Activated naive CD8-positive, alpha-beta T cell treated with anti-CD3 and anti-CD28 coated beads, Interleukin-2, amount 50 U/mL, for 24 hours (primary cell): ENCODE measurements at regions not wholly inside any gene's neighbourhood (a gene's known extent, or its start where the extent isn't known, plus 50 kb on each side); places are given as distances from the start of the nearest gene placed in this dataset.

Experiments used
- ATAC-seq: fragments of 150-1000 bp; cut with Tn5 transposase; one replicate; pipeline ENCODE4 v1.10.0; 2021
- DNase-seq: peaks from one replicate; pipeline ENCODE4 v3.0.0; 2021
- H3K27ac Mint-ChIP-seq: one replicate; pipeline ENCODE4 v1.8.0; 2021; ENCODE audit warnings: mild to moderate bottlenecking, mixed read lengths
- H3K27me3 Mint-ChIP-seq: one replicate; pipeline ENCODE4 v1.8.0; 2021; ENCODE audit warnings: mixed read lengths
- H3K36me3 Mint-ChIP-seq: one replicate; pipeline ENCODE4 v1.8.0; 2021; ENCODE audit warnings: low read depth, mixed read lengths
- H3K4me1 Mint-ChIP-seq: one replicate; pipeline ENCODE4 v1.8.0; 2021; ENCODE audit warnings: mixed read lengths
- H3K4me3 Mint-ChIP-seq: one replicate; pipeline ENCODE4 v1.8.0; 2021; ENCODE audit warnings: mild to moderate bottlenecking, moderate library complexity, mixed read lengths
- H3K9me3 Mint-ChIP-seq: one replicate; pipeline ENCODE4 v1.8.0; 2021; ENCODE audit warnings: mixed read lengths

DNA sequence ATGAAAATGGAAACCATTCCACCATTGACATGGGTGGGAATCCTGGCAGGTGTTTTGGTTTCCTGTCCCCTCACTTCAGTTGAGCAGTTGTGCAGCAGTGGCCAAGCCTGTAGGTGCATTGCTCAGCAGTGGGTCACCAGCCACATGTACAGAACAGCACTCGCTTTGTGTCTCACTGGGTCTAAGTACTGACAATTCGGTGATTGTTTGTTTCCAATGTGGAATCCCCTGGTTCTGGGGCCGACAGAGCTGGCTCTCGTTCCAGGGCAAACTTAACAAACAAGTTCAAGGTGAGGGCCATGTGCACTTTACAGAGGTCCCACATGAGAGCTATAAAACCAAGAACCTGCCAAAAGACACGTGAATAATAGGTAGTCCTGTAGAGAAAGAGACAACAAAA is 54.1 kb upstream of the SPATA13 start:
- Mint-ChIP-seq H3K4me1 (no peaks in the 10 kb centered on the region), H3K27ac (no peak overlapping the region), H3K27me3 (peaks cover 7% of the 10 kb centered on the region), H3K4me3 (no peak overlapping the region), H3K9me3 (no peaks in the 10 kb centered on the region), H3K36me3 (no peaks in the 10 kb centered on the region)
- DNase-seq (no peak), ATAC-seq (no peak)

DNA sequence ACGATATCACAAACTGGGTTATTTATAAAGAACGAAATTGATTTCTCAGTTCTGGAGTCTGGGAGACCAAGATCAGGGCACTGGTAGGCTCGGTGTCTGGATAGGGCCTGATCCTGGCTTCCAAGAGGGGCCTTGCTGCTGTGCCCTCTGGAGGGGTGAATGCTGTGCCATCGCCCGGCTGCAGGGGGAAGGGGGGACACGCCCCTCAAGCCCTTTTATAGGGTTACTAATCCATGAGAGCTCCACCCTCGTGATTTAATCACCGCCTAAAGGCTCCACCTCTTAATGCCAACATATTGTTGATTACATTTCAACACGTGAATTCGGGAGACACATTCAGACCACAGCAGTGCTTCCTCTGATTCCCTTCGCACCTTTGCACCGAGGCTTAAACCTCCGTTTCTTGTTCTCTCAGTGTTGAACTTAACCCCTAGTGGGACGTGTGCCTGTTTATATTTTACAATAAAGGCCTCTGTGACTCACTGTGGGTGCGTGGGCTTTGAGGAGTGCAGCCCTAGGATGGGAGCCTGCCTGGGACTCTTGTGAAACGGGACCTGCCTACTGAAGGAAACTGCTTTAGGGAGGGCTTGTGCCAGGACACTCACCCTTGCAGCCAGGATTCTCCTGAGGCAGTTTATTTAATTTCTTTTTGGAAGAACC is 52.4 kb upstream of the SPATA13 start:
- H3K4me3 Mint-ChIP-seq: no peak overlapping the region
- no peak for ATAC-seq

DNA sequence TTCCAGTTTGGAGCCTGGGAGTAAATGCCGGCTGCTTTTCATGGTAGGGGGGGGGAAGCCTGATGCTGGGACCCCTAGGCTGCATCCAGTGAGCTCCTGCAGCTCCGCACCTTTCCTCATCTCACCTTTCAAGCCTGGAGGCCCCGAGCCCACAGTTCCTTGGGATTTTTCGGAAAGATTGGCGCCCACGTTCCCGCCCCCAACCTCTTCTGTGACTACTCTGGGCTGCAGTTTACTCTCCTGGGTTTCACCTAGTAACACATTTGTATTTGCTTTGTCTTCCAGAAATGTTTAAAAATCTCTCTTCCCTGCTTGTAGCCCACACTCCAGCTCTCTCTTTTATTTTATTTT is 51.9 kb upstream of the SPATA13 start:
- no peak for DNase-seq
- H3K27me3 Mint-ChIP-seq: peaks cover 6% of the 10 kb centered on the region
- H3K36me3 Mint-ChIP-seq: no peaks in the 10 kb centered on the region
- H3K4me3 Mint-ChIP-seq: no peak overlapping the region
- ATAC-seq: no peak
- no peaks in the 10 kb centered on the region for H3K4me1 Mint-ChIP-seq
- H3K27ac Mint-ChIP-seq: no peak overlapping the region
- H3K9me3 Mint-ChIP-seq: no peaks in the 10 kb centered on the region

More for the DNA sequence above, 52.4 kb upstream of the SPATA13 start:
- no peak overlapping the region for H3K27ac Mint-ChIP-seq
- DNase-seq: no peak
- H3K4me1 Mint-ChIP-seq: no peaks in the 10 kb centered on the region
- peaks cover 7% of the 10 kb centered on the region for H3K27me3 Mint-ChIP-seq
- H3K36me3 Mint-ChIP-seq: no peaks in the 10 kb centered on the region
- H3K9me3 Mint-ChIP-seq: no peaks in the 10 kb centered on the region

DNA sequence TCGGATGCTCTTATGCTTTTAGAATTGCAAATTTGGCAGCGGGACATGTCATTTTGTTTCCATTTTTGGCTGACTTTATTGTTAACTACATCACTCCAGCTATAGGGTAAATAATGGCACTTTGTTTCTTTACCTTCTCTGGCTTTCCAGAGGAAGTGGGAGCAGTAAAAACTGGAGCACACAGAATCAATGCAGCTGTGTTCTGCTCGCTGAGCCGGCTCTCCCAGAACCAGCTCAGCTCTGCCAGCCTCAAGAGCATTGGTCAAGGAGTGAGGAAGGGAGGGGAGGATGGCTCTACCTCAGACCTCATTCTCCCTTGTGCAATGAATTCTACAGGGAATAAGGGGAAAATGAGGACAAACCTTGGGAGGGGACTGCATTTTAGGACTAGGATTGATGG is 50.5 kb upstream of the SPATA13 start:
- DNase-seq (no peak), ATAC-seq (no peak)
- H3K36me3 Mint-ChIP-seq: no peaks in the 10 kb centered on the region
- no peak overlapping the region for H3K27ac Mint-ChIP-seq
- peaks cover 7% of the 10 kb centered on the region for H3K27me3 Mint-ChIP-seq
- no peaks in the 10 kb centered on the region for H3K4me1 Mint-ChIP-seq
- no peak overlapping the region for H3K4me3 Mint-ChIP-seq
- no peaks in the 10 kb centered on the region for H3K9me3 Mint-ChIP-seq
